Neural cell (in vitro differentiated cells): ENCODE measurements at regions not wholly inside any gene's neighbourhood (a gene's known extent, or its start where the extent isn't known, plus 50 kb on each side); places are given as distances from the start of the nearest gene placed in this dataset.

ENCODE experiments used
- H2AFZ ChIP-seq: fragments of 200-600, 300-800 bp; sonication (generic), shearing (Covaris generic); 2 replicates; pipeline ENCODE4 v1.6.0; 2014; ENCODE audit warnings: low read depth, mild to moderate bottlenecking, antibody characterized with exemption, low read length, moderate library complexity
- H3F3A ChIP-seq: fragments of 200-600 bp; shearing (Covaris generic); 2 replicates; pipeline ENCODE4 v1.6.1; 2016; ENCODE audit warnings: mild to moderate bottlenecking, moderate library complexity, mixed read lengths, antibody characterized with exemption, low read length; ENCODE audit not compliant: insufficient read depth, poor library complexity, severe bottlenecking
- H3K27ac ChIP-seq: fragments of 200-600, 300-800 bp; sonication (generic), shearing (Covaris generic); 2 replicates; pipeline ENCODE4 v1.5.1; 2014; ENCODE audit warnings: mild to moderate bottlenecking, low read length, moderate library complexity
- H3K27me3 ChIP-seq: fragments of 300-800, 200-600 bp; sonication (generic), shearing (Covaris generic); 2 replicates; pipeline ENCODE4 v1.6.0; 2014; ENCODE audit warnings: mild to moderate bottlenecking, low read depth, low read length, moderate library complexity; ENCODE audit not compliant: insufficient read depth
- H3K36me3 ChIP-seq: fragments of 300-800, 200-600 bp; sonication (generic), shearing (Covaris generic); 2 replicates; pipeline ENCODE4 v1.5.1; 2014; ENCODE audit warnings: mild to moderate bottlenecking, antibody characterized with exemption, low read length, moderate library complexity; ENCODE audit not compliant: insufficient read depth
- H3K4me2 ChIP-seq: fragments of 300-800, 200-600 bp; sonication (generic), shearing (Covaris generic); 2 replicates; pipeline ENCODE4 v1.6.0; 2014; ENCODE audit warnings: mild to moderate bottlenecking, low read length
- H3K4me3 ChIP-seq: fragments of 300-800, 200-600 bp; sonication (generic), shearing (Covaris generic); 2 replicates; pipeline ENCODE4 v1.5.1; 2014; ENCODE audit warnings: mild to moderate bottlenecking, low read length, moderate library complexity
- H3K79me2 ChIP-seq: fragments of 200-600 bp; shearing (Covaris generic); replicated peaks from 2 replicates; pipeline ENCODE4 v1.6.0; 2014; ENCODE audit warnings: mild to moderate bottlenecking, low read length, moderate library complexity; ENCODE audit not compliant: insufficient read depth
- H3K9ac ChIP-seq: fragments of 300-800, 200-600 bp; sonication (generic), shearing (Covaris generic); 2 replicates; pipeline ENCODE4 v1.6.1; 2016; ENCODE audit warnings: mild to moderate bottlenecking, low read length, mixed read lengths
- H3K9me2 ChIP-seq: fragments of 200-600 bp; shearing (Covaris generic); 2 replicates; pipeline ENCODE4 v1.6.1; 2016; ENCODE audit warnings: mild to moderate bottlenecking, low read length, mixed read lengths; ENCODE audit not compliant: insufficient read depth
- H3K9me3 ChIP-seq: fragments of 200-600, 300-800 bp; sonication (generic), shearing (Covaris generic); 2 replicates; pipeline ENCODE4 v1.6.1; 2016; ENCODE audit warnings: mild to moderate bottlenecking, mixed run types, low read length, moderate library complexity, mixed read lengths
- H4K20me1 ChIP-seq: fragments of 200-600 bp; shearing (Covaris generic); 2 replicates; pipeline ENCODE4 v1.6.1; 2016; ENCODE audit warnings: mild to moderate bottlenecking, mixed run types; ENCODE audit not compliant: insufficient read depth
- CTCF ChIP-seq: fragments of 450-650 bp; IDR thresholded peaks from 2 replicates; pipeline ENCODE4 v1.5.1; 2014; ENCODE audit warnings: antibody characterized with exemption, mild to moderate bottlenecking, moderate library complexity; ENCODE audit not compliant: poor library complexity, severe bottlenecking
- EP300 ChIP-seq: fragments of 450-650 bp; conservative IDR thresholded peaks from 2 replicates; pipeline ENCODE4 v1.6.1; 2014; ENCODE audit warnings: antibody characterized with exemption, mild to moderate bottlenecking, moderate library complexity; ENCODE audit not compliant: poor library complexity, severe bottlenecking
- POLR2AphosphoS5 ChIP-seq: IDR thresholded peaks from 2 replicates; pipeline ENCODE4 v1.6.1; 2012
- RAD21 ChIP-seq: fragments of 450-650 bp; conservative IDR thresholded peaks from 2 replicates; pipeline ENCODE4 v1.6.1; 2014; ENCODE audit warnings: antibody characterized with exemption, mild to moderate bottlenecking, moderate library complexity
- REST ChIP-seq: IDR thresholded peaks from 2 replicates; pipeline ENCODE4 v1.6.1; 2012; ENCODE audit warnings: borderline replicate concordance
- SMC3 ChIP-seq: fragments of 450-650 bp; conservative IDR thresholded peaks from 2 replicates; pipeline ENCODE4 v1.6.1; 2014; ENCODE audit warnings: antibody characterized with exemption, mild to moderate bottlenecking, moderate library complexity; ENCODE audit not compliant: poor library complexity

DNA sequence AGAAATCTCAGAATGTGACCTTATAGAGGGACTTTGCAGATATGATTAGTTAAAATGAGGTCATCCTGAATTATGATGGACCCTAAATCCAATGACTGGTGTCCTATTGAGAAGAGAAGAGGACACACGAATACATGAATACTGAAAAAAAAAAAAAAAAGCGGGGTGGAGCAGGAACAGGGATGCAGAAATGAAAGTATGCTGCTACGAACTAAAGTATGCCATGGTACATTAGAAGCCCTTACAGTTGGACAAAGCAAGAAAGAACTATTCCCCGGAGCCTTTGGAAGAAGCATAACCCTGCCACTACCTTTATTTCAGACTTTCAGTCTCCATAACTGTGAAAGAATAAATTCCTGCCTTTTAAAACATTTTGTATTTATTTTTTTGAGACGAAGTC is 557.9 kb upstream of the NCAM2 start:
- Histone ChIP-seq H3K4me3 (no peak overlapping the region), H2AFZ (no peak overlapping the region), H3K27me3 (no peaks in the 10 kb centered on the region), H4K20me1 (no peaks in the 10 kb centered on the region), H3K79me2 (no peaks in the 10 kb centered on the region), H3K9me3 (no peaks in the 10 kb centered on the region), H3K27ac (no peak overlapping the region), H3K9me2 (no peaks in the 10 kb centered on the region), H3K4me2 (no peak overlapping the region), H3K36me3 (no peaks in the 10 kb centered on the region), H3F3A (no peaks in the 10 kb centered on the region), H3K9ac (no peak overlapping the region)
- TF ChIP-seq EP300 (no peak), SMC3 (no peak), POLR2AphosphoS5 (no peak), REST (no peak), CTCF (no peak), RAD21 (no peak)

- H3F3A ChIP-seq = no peaks in the 10 kb centered on the region
- H3K9me2 ChIP-seq = no peaks in the 10 kb centered on the region
- H4K20me1 ChIP-seq = no peaks in the 10 kb centered on the region
- H3K36me3 ChIP-seq = no peaks in the 10 kb centered on the region
- H2AFZ ChIP-seq = no peak overlapping the region
- TF ChIP-seq CTCF = peak; percentile 53
- TF ChIP-seq SMC3 = peak; percentile 43
- peak; percentile 40 for TF ChIP-seq RAD21
- TF ChIP-seq POLR2AphosphoS5 = no peak
- H3K9ac ChIP-seq = no peak overlapping the region
- H3K79me2 ChIP-seq = no peaks in the 10 kb centered on the region
- no peak overlapping the region for H3K4me3 ChIP-seq
- H3K9me3 ChIP-seq = no peaks in the 10 kb centered on the region
- H3K27ac ChIP-seq = no peak overlapping the region
- no peak overlapping the region for H3K4me2 ChIP-seq
- no peaks in the 10 kb centered on the region for H3K27me3 ChIP-seq
Observed at GRCh38 chr21:20443558-20444155, 554.6 kb upstream of the NCAM2 start.
